ENCODE measurements at regions not wholly inside any gene's neighbourhood (a gene's known extent, or its start where the extent isn't known, plus 50 kb on each side); places are given as distances from the start of the nearest gene placed in this dataset.

GRCh38 chr5:2656206-2656605, 95.3 kb downstream of the IRX2 start:
- TF ChIP-seq EZH2phosphoT487 (IDR thresholded peaks at IDR 0.05; ENCODE audit: low read depth), result no peak
- TF ChIP-seq, protein P1, sequence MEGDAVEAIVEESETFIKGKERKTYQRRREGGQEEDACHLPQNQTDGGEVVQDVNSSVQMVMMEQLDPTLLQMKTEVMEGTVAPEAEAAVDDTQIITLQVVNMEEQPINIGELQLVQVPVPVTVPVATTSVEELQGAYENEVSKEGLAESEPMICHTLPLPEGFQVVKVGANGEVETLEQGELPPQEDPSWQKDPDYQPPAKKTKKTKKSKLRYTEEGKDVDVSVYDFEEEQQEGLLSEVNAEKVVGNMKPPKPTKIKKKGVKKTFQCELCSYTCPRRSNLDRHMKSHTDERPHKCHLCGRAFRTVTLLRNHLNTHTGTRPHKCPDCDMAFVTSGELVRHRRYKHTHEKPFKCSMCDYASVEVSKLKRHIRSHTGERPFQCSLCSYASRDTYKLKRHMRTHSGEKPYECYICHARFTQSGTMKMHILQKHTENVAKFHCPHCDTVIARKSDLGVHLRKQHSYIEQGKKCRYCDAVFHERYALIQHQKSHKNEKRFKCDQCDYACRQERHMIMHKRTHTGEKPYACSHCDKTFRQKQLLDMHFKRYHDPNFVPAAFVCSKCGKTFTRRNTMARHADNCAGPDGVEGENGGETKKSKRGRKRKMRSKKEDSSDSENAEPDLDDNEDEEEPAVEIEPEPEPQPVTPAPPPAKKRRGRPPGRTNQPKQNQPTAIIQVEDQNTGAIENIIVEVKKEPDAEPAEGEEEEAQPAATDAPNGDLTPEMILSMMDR (IDR thresholded peaks at IDR 0.05; ENCODE audit: low read depth, low read length), result no peak

Data from OCI-LY3 (cell line).